ENCODE measurements at regions not wholly inside any gene's neighbourhood (a gene's known extent, or its start where the extent isn't known, plus 50 kb on each side); places are given as distances from the start of the nearest gene placed in this dataset.
"Not testable (repeated sequence)": the region's sequence is repeated elsewhere in the genome, so short reads cannot be mapped to it uniquely, and the experiment has no call there.

DNA sequence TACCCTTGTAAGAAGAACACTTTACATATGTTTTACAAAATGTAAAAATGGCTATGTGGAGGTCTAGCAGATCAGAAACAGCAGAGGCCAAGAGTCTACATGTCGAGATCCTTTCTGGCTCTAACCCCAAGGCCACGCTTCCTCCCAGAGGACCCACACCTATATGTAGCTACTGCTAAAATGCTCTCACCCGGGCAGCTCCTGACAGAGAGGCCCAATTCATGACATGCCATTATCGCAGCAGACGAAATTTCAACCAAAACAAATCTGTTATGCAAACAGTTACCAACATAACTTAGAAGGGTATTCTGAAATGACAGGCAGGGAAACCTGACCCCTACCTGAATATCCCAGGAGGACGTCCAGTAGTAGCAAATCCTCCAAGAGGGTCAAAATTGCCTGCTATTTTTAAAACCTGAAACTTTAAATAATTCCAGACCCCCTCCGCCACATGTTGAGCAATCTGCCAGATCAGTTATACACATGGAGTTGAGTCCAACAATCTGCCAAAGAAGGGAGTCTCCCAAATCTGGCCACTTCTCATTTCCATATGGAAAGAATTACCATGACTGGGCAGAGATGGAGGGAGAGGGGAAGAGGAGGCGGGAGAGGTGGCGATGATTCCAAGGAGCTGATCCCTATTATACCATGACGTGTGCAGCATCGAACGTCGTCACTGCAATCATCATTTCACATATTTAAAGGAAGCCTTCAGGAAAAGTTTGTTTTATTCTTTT lies 192.9 kb upstream of the TBL1X start:
- no peak for DNase-seq (ENCODE audit: low spot score)

DNA sequence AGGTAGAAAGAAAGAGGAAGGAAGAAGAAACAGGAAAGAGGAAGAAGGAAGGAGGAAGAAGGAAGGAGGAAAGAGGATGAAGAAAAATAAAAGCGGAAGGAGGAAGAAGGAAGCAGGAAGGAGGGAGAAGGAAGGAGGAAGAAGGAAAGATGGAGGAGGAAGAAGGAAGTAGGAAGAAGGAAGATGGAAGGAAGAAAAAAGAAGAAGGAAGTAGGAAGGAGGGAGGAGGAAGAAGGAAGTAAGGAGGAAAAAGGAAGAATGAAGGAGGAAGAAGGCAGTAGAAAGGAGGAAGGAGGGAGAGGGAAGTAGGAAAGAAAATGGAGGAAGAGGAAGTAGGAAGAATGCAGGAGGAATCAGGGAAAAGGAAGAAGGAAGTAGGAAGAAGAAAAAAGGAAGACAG lies 191.1 kb upstream of the TBL1X start:
- no peak for DNase-seq (ENCODE audit: low spot score)

- DNase-seq (ENCODE audit: low spot score): no peak
Observed at GRCh38 chrX:9278475-9279233, 186.2 kb upstream of the TBL1X start.

DNA sequence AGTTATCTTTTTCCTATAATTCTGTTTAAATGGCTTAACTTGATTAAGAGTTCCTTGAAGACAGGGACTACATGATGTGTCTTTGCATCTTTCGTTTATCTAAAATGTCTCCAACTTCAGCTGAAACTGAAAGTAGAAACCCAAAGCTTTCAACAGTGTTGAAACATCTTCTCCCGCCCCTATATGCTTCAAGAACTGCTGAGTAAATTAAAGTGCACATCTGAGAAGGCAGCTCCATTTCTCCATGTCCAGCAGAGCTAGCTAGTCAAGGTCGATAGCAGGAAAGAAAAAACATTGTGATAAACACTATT lies 185.7 kb upstream of the TBL1X start:
- no peak for DNase-seq (ENCODE audit: low spot score)

DNA sequence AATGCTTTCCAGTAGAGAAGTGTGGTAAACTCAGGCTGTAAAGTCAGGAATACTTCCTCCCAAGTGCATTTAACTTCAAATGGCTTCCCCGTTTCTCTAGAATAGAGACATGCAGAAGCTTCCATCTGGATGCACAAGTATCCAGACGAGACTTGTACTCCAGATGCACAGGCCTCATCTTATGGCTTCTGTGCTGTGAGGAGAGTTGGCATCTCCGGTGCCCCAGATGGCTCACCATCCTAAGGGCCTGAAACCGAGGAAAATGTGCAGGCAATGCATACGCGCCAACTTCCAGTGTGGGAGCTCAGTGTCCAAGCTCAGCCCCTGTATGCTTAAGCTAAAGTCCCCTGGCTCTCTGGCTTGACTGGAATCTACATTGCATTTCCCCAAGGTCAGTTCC lies 184.0 kb upstream of the TBL1X start:
- DNase-seq (ENCODE audit: low spot score): no peak

DNA sequence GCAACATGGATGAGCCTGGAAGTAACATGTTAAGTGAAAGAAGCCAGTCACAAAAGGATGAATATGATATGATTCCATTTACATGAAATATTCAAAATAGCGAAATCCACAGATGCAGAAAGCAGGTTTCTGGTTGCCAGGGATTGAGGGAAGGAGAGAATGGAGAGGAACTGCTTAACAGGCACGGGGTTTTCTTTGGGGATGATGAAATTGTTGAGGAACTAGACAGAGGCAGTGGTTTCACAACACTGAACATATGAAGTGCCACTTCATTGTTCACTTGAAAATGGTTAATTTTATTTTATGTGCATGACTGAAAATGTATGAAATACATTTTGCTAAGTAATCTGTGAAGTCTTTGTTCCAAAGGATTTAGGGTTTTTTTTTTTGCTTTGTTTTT lies 182.5 kb upstream of the TBL1X start:
- no peak for DNase-seq (ENCODE audit: low spot score)

DNA sequence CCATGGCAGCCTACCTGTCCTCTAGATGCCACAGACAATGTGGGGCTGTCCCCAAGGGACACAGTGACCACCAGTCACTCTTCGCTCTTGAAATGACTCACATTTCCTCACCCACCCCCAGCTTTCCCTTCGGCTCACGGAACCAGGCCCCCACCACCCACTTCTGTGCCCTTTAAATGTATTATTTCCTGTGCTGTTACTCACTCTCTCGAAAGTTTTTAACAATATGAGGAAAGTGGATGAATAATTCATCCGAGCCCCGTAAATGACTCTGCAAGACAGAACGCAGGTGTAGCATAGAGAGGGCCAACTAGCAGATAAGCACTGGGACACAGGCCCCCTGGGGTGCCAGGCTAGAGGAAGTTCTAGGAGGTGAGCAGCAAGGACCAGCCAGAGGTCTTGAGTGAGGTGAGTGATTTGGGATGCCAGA lies 179.5 kb upstream of the TBL1X start:
- no peak for DNase-seq (ENCODE audit: low spot score)

DNA sequence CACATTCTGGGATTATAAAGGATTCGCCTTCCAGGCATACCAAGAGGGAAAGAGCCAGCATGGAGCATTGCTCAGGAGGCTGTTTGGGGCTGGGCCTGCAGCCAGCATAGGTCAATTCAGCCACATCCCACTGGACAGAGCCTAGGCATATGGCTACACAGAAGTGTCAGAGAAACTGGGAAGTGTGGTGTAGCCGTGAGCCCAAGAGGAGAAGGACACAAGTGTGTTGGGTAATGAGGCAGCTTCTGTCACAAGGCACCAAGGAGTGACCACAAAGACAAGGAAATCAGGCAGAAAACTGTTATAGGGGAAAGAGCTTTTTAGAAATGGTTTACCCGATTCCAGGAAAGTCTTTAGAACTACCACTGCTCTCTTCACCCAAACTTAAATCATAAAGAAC lies 178.6 kb upstream of the TBL1X start:
- no peak for DNase-seq (ENCODE audit: low spot score)

GRCh38 chrX:9291629-9292028 lies 173.2 kb upstream of the TBL1X start:
- no peak for DNase-seq (ENCODE audit: low spot score)

- DNase-seq (ENCODE audit: low spot score): no peak
Observed at GRCh38 chrX:9293051-9293496, 171.8 kb upstream of the TBL1X start.

DNA sequence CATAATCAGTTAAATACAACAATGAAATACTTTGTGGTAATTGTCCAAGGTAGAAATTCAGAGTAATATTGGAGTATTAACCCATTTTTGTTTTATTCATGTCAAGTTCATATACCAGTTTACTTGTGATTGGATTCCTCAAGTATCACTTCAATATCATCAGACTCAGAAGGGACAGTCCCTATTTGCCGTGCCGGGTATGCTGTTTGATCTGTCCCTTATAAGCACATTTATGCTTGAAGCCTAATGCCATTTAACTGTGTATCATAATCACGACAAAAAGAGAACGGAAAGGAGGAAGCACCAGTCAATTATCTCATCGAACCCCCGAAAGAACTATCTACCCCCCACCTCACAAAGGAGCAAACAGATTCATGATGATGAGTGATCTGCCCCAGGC lies 171.0 kb upstream of the TBL1X start:
- no peak for DNase-seq (ENCODE audit: low spot score)

GRCh38 chrX:9295551-9295950 lies 169.3 kb upstream of the TBL1X start:
- DNase-seq (ENCODE audit: low spot score): no peak

GRCh38 chrX:9298221-9298620 lies 166.6 kb upstream of the TBL1X start:
- no peak for DNase-seq (ENCODE audit: low spot score)

DNA sequence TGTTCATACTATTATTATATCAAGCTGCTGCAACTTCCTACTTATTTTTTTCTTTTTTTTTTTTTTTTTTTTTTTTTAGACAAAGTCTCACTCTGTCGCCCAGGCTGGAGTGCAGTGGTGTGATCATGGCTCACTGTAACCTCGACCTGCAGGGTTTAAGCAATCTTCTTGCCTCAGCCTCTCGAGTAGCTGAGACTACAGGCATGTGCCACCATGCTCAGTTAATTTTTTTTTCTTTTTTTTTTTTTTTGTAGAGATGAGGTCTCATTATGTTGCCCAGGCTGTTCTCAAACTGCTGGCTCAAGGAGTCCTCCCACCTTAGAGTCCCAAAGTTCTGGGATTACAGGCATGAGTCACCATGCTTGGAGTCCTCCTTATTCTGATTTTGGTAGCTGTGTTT lies 165.2 kb upstream of the TBL1X start:
- DNase-seq (ENCODE audit: low spot score): not testable (repeated sequence)

DNA sequence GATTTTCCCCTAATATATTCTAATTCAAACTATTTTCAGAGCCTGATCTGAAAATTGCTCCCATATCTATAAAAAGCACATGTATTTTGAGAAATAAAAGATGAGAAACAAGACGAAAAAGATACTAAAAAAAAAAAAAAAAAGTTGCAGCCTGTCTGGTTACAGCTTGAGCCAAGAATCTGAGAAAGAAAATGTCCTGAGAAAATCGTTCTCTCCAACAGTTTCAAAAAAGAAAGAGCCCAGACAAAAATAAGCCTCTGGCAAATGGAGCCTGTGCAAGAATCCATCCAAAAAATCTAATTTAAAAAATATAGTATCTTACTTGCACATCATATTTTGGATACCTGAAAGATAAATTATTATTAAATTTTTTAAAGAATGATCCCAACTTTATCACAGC lies 163.0 kb upstream of the TBL1X start:
- no peak for DNase-seq (ENCODE audit: low spot score)

DNA sequence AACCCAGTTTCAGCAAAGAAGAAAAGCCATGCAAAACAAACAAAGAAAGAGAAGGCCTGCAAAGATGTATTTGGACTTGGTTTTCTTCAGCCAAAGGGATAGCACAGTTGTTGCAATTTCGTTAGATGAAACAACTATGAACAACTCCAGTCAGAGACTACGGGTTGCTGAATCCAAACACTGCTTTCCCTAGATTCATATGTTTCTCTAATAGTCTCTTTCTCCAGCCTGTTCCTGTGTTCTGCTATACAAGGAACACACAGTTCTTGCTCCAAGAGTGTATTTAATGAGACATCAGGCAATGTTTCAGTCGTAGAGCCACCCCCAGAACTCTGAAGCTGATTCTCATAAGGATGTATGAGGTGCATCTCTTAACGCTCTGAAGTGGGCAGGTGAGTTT lies 162.5 kb upstream of the TBL1X start:
- DNase-seq (ENCODE audit: low spot score): no peak

DNA sequence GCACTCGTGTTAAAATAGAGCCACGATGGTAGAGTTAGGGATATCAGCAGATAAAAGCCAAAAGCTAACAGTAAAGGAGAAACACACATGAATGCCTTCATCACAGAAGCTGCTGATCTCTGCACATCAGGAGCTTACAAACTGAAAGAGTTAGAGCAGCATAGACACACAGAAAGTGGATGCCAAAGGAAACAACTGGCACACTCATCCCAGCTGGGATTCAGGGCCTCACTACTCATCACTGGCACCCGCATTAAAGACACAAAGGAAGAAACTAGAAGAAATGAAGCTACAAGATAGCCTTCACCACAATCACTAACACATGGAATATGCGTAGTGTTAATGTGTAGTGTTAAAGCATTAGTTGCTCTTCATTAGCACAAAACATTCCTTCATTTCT lies 156.4 kb upstream of the TBL1X start:
- no peak for DNase-seq (ENCODE audit: low spot score)

DNA sequence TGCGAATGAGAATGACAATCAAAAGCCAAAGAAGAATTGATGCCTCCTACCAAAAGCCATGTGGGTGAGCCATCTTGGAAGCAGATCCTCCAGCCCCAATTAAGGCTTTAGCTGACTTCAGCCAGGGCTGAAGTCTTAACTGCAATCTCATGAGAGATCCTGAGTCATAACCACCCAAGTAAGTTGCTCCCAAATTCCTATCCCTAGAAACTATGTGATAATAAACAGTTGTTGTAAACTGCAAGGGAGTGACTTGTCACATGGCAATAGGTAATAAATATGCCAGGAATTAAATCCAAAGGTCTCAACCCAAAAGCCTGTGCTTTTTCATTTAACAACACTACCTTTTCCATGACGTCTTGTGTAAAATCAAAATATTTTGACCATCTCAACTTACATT lies 154.2 kb upstream of the TBL1X start:
- DNase-seq (ENCODE audit: low spot score): no peak

GRCh38 chrX:9311421-9312160 lies 153.3 kb upstream of the TBL1X start:
- DNase-seq (ENCODE audit: low spot score): no peak

- no peak for DNase-seq (ENCODE audit: low spot score)
Observed at GRCh38 chrX:9312922-9313867, 151.7 kb upstream of the TBL1X start.

GRCh38 chrX:9315086-9315485 lies 149.8 kb upstream of the TBL1X start:
- DNase-seq (ENCODE audit: low spot score): no peak

- DNase-seq (ENCODE audit: low spot score): no peak
Observed at GRCh38 chrX:9316096-9316495, 148.8 kb upstream of the TBL1X start.

Measured in putamen (tissue), 1 donor.